Lung (tissue), 11 donors: ENCODE measurements at regions not wholly inside any gene's neighbourhood (a gene's known extent, or its start where the extent isn't known, plus 50 kb on each side); places are given as distances from the start of the nearest gene placed in this dataset.

ENCODE experiments used
- ATAC-seq: fragments of 200-7000 bp; cut with Tn5 transposase; one replicate; pipeline ENCODE4 v1.9.1; 2020; ENCODE audit warnings: moderate number of reproducible peaks; ENCODE audit not compliant: insufficient read depth, low FRiP score
- DNase-seq, 3 donors: peaks; one replicate each; pipeline ENCODE4 v3.0.0-alpha.2; 2013 to 2017
- H3K27ac ChIP-seq, 2 donors: one replicate each; pipeline ENCODE4 v1.5.1; 2013; ENCODE audit warnings: mild to moderate bottlenecking in 2 of 2, moderate library complexity in 2 of 2, control low read depth in 1 of 2, inconsistent platforms in 1 of 2, low read depth in 1 of 2, low read length in 1 of 2
- H3K27me3 ChIP-seq, 3 donors: one replicate each; pipeline ENCODE4 v1.5.1; 2013; ENCODE audit warnings: low read length in 2 of 3; ENCODE audit not compliant: control insufficient read depth in 3 of 3, insufficient read depth in 3 of 3
- H3K36me3 ChIP-seq, 4 donors: one replicate each; pipeline ENCODE4 v1.5.1; 2013; ENCODE audit warnings: low read length in 4 of 4, mild to moderate bottlenecking in 1 of 4, moderate library complexity in 1 of 4; ENCODE audit not compliant: control insufficient read depth in 4 of 4, insufficient read depth in 4 of 4
- H3K4me1 ChIP-seq, 5 donors: one replicate each; pipeline ENCODE4 v1.5.1; 2013; ENCODE audit warnings: low read length in 5 of 5, mild to moderate bottlenecking in 2 of 5, moderate library complexity in 1 of 5; ENCODE audit not compliant: control insufficient read depth in 5 of 5, insufficient read depth in 5 of 5
- H3K4me3 ChIP-seq: one replicate; pipeline ENCODE4 v1.5.1; 2013; ENCODE audit warnings: mild to moderate bottlenecking, control low read depth, moderate library complexity
- H3K9ac ChIP-seq, 2 donors: one replicate each; pipeline ENCODE4 v1.5.1; 2013; ENCODE audit warnings: low read length in 2 of 2, control low read depth in 1 of 2; ENCODE audit not compliant: insufficient read depth in 1 of 2
- H3K9me3 ChIP-seq, 4 donors: one replicate each; pipeline ENCODE4 v1.5.1; 2013; ENCODE audit warnings: low read length in 3 of 4, mild to moderate bottlenecking in 1 of 4, moderate library complexity in 1 of 4; ENCODE audit not compliant: control insufficient read depth in 4 of 4, insufficient read depth in 3 of 4
- CTCF ChIP-seq: IDR thresholded peaks from 2 replicates; pipeline ENCODE4 v1.5.1; 2012; ENCODE audit warnings: mild to moderate bottlenecking; ENCODE audit errors: control extremely low read depth, extremely low read depth
- WGBS, 2 donors: extraction: QIAGEN DNeasy Blood & Tissue Kit; methylation state at CpG; one replicate each; pipeline ENCODE4 v1.1.7; 2013; 5-methylcytosine and 5-hydroxymethylcytosine counted together
- donor health status: control.
- donor health status: control.
- donor health status: Bipolar disorder and iron deficiency.
- donor health status: healthy.
- donor health status: DM: yes; HTN: yes; CAD: no.

DNA sequence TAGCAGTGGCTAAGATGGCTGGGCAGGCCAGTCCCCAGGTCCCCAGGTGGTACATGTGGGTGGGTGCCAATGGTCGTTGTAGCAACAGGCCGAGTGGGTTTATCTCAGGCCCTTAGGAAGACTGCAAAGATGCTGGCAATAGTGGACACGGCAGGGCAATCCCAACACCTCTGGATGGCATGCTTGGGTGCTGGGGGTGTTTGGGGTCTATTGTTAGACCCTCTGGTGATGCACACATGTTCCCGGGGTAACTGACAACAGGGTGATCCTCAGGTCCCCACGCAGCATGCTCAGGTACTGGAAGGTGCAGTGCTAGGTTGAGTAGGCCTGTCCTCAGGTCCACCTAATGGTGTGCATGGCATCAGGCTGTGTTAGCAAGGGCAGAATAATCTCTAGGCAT lies 267.5 kb downstream of the ANKRD50 start:
- no peak for ATAC-seq
- 96 to 97% methylated on average over 5 of the region's 5 CpGs for WGBS, 2 donors

DNA sequence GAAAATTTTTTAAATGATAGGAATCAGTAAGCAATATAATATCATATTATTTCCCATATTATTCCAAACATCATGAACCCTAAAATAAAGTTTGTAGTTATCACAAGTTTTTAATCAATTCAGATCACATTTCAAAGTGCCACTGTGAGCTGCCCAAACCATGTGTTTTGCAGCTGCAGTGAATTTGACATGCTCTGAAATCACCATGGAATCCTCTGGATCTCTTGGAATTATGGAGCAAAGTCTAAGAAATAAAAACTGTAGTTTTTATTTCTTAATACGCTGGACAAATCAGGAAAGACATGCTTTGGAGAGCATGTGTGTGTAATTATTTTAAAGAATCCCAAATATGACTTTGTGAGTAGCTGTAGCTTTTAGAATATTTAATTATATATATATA lies 262.7 kb downstream of the ANKRD50 start:
- peaks cover 0 to 10% (median 5%) of the 10 kb centered on the region in 4 donors for H3K9me3 ChIP-seq
- H3K9ac ChIP-seq, result no peak overlapping the region
- no peaks in the 10 kb centered on the region for H3K36me3 ChIP-seq
- H3K27me3 ChIP-seq, result no peaks in the 10 kb centered on the region
- no peak overlapping the region for H3K27ac ChIP-seq
- ATAC-seq (no peak), DNase-seq (no peak)
- H3K4me1 ChIP-seq, result no peaks in the 10 kb centered on the region
- 93 to 96% methylated on average over 1 of the region's 1 CpG for WGBS, 2 donors
- H3K4me3 ChIP-seq, result no peak overlapping the region
- no peak for TF ChIP-seq CTCF

More for the DNA sequence above, 267.5 kb downstream of the ANKRD50 start:
- no peaks in the 10 kb centered on the region for H3K27me3 ChIP-seq
- no peak overlapping the region for H3K9ac ChIP-seq
- H3K4me1 ChIP-seq, result no peaks in the 10 kb centered on the region
- H3K36me3 ChIP-seq, result no peaks in the 10 kb centered on the region
- H3K27ac ChIP-seq, result no peak overlapping the region
- peaks cover 0 to 13% (median 7%) of the 10 kb centered on the region in 4 donors for H3K9me3 ChIP-seq
- no peak for DNase-seq
- no peak for TF ChIP-seq CTCF
- no peak overlapping the region for H3K4me3 ChIP-seq

DNA sequence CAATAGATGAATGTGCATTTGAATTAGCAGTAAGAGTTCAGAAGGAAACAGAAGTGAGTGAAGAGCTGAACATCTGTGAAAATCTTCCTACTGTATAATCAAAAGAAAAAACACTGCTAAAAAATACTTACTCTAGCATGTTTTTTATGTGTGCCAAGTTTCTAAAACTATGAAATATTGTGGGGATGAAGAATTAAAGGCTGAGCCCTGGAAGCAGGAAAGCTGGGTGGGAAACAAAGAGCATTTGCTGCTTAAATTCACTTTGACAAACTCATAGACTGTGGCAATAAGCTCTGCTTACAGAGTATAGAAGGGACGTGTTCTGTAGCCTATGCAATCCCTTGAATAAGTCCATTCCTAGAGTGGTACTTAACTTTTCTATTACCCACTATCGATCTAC lies 261.7 kb downstream of the ANKRD50 start:
- Histone ChIP-seq H3K4me3 (no peak overlapping the region), H3K4me1 (no peaks in the 10 kb centered on the region), H3K9me3 (peaks cover 0 to 6% (median 4%) of the 10 kb centered on the region in 4 donors), H3K27me3 (no peaks in the 10 kb centered on the region), H3K36me3 (no peaks in the 10 kb centered on the region), H3K9ac (no peak overlapping the region), H3K27ac (no peak overlapping the region)
- ATAC-seq (no peak), DNase-seq (peak in 1 of 3 donors; percentile 23)
- WGBS, 2 donors, result 85 to 92% methylated on average over 2 of the region's 2 CpGs
- no peak for TF ChIP-seq CTCF

GRCh38 chr4:124454772-124455270 lies 257.7 kb downstream of the ANKRD50 start:
- Histone ChIP-seq H3K27ac (no peak overlapping the region), H3K9me3 (no peaks in the 10 kb centered on the region), H3K4me1 (peaks cover 0 to 11% (median 0%) of the 10 kb centered on the region in 5 donors), H3K27me3 (no peaks in the 10 kb centered on the region), H3K9ac (no peak overlapping the region), H3K36me3 (no peaks in the 10 kb centered on the region), H3K4me3 (no peak overlapping the region)
- WGBS, 2 donors, result 89 to 97% methylated on average over 2 of the region's 2 CpGs
- DNase-seq (no peak), ATAC-seq (no peak)
- no peak for TF ChIP-seq CTCF
